ENCODE measurements at regions not wholly inside any gene's neighbourhood (a gene's known extent, or its start where the extent isn't known, plus 50 kb on each side); places are given as distances from the start of the nearest gene placed in this dataset.

GRCh38 chr6:16857969-16858592 is 96.8 kb upstream of the ATXN1 start:
- Histone ChIP-seq H3K4me3 (no peak overlapping the region), H3K27me3 (no peaks in the 10 kb centered on the region), H3K4me1 (no peaks in the 10 kb centered on the region), H3K9me3 (no peaks in the 10 kb centered on the region), H3K36me3 (no peaks in the 10 kb centered on the region), H3K27ac (no peak overlapping the region)
- DNase-seq (no peak), ATAC-seq (no peak)
- intact Hi-C loops (cut with DNase I), result no loop called here
- TF ChIP-seq CTCF (IDR thresholded peaks at IDR 0.05), result no peak

GRCh38 chr6:16855460-16855859 is 94.2 kb upstream of the ATXN1 start:
- H3K4me3 ChIP-seq, result no peak overlapping the region
- no peaks in the 10 kb centered on the region for H3K27me3 ChIP-seq
- no peaks in the 10 kb centered on the region for H3K9me3 ChIP-seq
- TF ChIP-seq CTCF (IDR thresholded peaks at IDR 0.05), result no peak
- H3K36me3 ChIP-seq, result no peaks in the 10 kb centered on the region
- H3K27ac ChIP-seq, result no peak overlapping the region
- intact Hi-C loops (cut with DNase I), result no loop called here
- no peak for ATAC-seq
- peaks cover 0 to 14% of the 10 kb centered on the region in 2 donors for H3K4me1 ChIP-seq
- DNase-seq, result no peak

DNA sequence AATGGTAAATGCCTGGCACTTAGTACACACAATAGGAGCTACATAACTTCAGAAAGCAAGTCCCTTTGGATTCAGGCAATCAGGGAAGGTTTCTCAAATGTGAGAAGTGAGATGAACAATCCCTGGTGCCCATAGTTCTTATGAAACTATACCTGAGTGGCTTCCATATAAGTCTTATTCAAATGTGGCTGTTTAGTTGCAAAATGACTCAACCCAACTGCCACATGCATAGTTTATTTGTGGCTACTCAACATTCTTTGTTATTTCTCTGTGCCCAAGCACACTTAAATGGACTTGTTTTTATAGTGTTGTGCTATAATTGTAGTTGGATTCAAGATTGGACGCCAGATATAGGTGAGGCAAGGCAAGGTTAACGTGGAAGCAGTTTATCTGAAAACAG is 93.7 kb upstream of the ATXN1 start:
- TF ChIP-seq CTCF (IDR thresholded peaks at IDR 0.05), result no peak

GRCh38 chr6:16852671-16853070 is 91.4 kb upstream of the ATXN1 start:
- intact Hi-C loops (cut with DNase I), result no loop called here
- TF ChIP-seq CTCF (IDR thresholded peaks at IDR 0.05), result no peak
- ATAC-seq (no peak), DNase-seq (no peak)
- Histone ChIP-seq H3K27me3 (no peaks in the 10 kb centered on the region), H3K27ac (no peak overlapping the region), H3K4me1 (peaks cover 0 to 25% of the 10 kb centered on the region in 2 donors), H3K36me3 (no peaks in the 10 kb centered on the region), H3K4me3 (no peak overlapping the region), H3K9me3 (no peaks in the 10 kb centered on the region)

More for the DNA sequence above, 93.7 kb upstream of the ATXN1 start:
- intact Hi-C loops (cut with DNase I), result no loop called here
- Histone ChIP-seq H3K27me3 (no peaks in the 10 kb centered on the region), H3K27ac (no peak overlapping the region), H3K4me3 (no peak overlapping the region), H3K9me3 (no peaks in the 10 kb centered on the region), H3K4me1 (peaks cover 0 to 17% of the 10 kb centered on the region in 2 donors), H3K36me3 (no peaks in the 10 kb centered on the region)
- ATAC-seq (no peak), DNase-seq (no peak)

GRCh38 chr6:16851758-16852157 is 90.5 kb upstream of the ATXN1 start:
- ATAC-seq (peak; percentile 26), DNase-seq (no peak)
- Histone ChIP-seq H3K36me3 (no peaks in the 10 kb centered on the region), H3K4me1 (peaks cover 0 to 25% of the 10 kb centered on the region in 2 donors), H3K27me3 (no peaks in the 10 kb centered on the region), H3K27ac (no peak overlapping the region), H3K9me3 (no peaks in the 10 kb centered on the region), H3K4me3 (no peak overlapping the region)
- intact Hi-C loops (cut with DNase I), result no loop called here
- no peak for TF ChIP-seq CTCF (IDR thresholded peaks at IDR 0.05)
